ENCODE measurements at regions not wholly inside any gene's neighbourhood (a gene's known extent, or its start where the extent isn't known, plus 50 kb on each side); places are given as distances from the start of the nearest gene placed in this dataset.

- TF ChIP-seq, protein P1, sequence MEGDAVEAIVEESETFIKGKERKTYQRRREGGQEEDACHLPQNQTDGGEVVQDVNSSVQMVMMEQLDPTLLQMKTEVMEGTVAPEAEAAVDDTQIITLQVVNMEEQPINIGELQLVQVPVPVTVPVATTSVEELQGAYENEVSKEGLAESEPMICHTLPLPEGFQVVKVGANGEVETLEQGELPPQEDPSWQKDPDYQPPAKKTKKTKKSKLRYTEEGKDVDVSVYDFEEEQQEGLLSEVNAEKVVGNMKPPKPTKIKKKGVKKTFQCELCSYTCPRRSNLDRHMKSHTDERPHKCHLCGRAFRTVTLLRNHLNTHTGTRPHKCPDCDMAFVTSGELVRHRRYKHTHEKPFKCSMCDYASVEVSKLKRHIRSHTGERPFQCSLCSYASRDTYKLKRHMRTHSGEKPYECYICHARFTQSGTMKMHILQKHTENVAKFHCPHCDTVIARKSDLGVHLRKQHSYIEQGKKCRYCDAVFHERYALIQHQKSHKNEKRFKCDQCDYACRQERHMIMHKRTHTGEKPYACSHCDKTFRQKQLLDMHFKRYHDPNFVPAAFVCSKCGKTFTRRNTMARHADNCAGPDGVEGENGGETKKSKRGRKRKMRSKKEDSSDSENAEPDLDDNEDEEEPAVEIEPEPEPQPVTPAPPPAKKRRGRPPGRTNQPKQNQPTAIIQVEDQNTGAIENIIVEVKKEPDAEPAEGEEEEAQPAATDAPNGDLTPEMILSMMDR (IDR thresholded peaks at IDR 0.05): no peak
- no peak for TF ChIP-seq POLR2A (IDR thresholded peaks at IDR 0.05)
- no peaks in the 10 kb centered on the region for H3K36me3 ChIP-seq
- DNase-seq (no peak), ATAC-seq (no peak)
- no peak overlapping the region for H3K4me3 ChIP-seq
- 53 to 63% (median 61%) methylated on average over 1 of the region's 1 CpG for WGBS, 4 donors
- intact Hi-C loops (cut with DNase I): no loop called here
- H3K4me1 ChIP-seq: no peaks in the 10 kb centered on the region
- no peaks in the 10 kb centered on the region for H3K9me3 ChIP-seq
- H3K27me3 ChIP-seq: no peaks in the 10 kb centered on the region
- H3K27ac ChIP-seq: no peak overlapping the region
Measured at GRCh38 chr9:31027678-31028077, 1356.8 kb upstream of the ACO1 start.

DNA sequence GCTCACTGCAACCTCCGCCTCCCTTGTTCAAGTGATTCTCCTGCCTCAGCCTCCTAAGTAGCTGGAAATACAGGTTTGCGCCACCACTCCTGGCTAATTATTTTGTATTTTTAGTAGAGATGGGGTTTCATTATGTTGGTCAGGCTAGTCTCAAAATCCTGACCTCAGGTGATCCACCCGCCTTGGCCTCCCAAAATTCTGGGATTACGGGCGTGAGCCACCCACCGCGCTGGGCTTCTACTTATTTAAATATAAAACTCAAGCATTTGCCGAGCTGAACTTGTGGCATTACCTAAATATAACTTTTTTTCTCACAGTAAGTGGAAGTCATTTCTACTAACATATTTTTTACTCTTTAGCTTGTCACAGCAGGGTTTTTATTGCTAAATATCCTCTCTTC, 1356.3 kb upstream of the ACO1 start:
- no peak overlapping the region for H3K27ac ChIP-seq
- ATAC-seq (no peak), DNase-seq (no peak)
- no peaks in the 10 kb centered on the region for H3K4me1 ChIP-seq
- intact Hi-C loops (cut with DNase I): no loop called here
- TF ChIP-seq, protein P1 (IDR thresholded peaks at IDR 0.05): no peak
- no peak for TF ChIP-seq POLR2A (IDR thresholded peaks at IDR 0.05)
- no peaks in the 10 kb centered on the region for H3K36me3 ChIP-seq
- H3K9me3 ChIP-seq: no peaks in the 10 kb centered on the region
- H3K4me3 ChIP-seq: no peak overlapping the region
- 90 to 94% (median 91%) methylated on average over 8 of the region's 8 CpGs for WGBS, 4 donors
- no peaks in the 10 kb centered on the region for H3K27me3 ChIP-seq

DNA sequence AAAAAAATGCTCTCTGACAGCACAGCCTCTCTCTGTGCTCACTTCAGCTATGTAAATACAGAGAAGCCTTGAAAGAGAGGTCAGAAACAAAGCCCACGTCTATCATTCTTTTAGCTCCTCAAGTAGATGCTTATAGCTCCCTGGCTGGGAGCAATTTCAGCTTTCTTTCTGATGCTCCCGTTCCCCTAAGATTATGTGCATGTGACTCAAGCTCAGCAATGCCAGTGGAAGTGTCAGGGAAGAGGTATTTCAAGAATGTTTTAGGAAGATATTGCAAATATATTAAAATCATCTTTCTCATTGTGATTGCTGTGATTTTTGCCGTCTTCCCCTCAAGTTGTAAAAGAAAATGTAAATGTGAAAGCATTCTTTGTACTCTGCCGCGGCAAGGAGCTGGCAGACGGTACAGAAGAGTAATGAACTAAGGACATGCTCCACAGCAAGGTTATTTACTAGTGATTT, 1353.7 kb upstream of the ACO1 start:
- TF ChIP-seq, protein P1 (IDR thresholded peaks at IDR 0.05): no peak
- no peak for TF ChIP-seq POLR2A (IDR thresholded peaks at IDR 0.05)
- Histone ChIP-seq H3K36me3 (no peaks in the 10 kb centered on the region), H3K9me3 (no peaks in the 10 kb centered on the region), H3K27me3 (no peaks in the 10 kb centered on the region), H3K27ac (no peak overlapping the region), H3K4me1 (no peaks in the 10 kb centered on the region), H3K4me3 (peak overlapping the region in 3 of 12 donors; percentile 8 to 19 (median 16))
- 20 to 30% (median 23%) methylated on average over 6 of the region's 6 CpGs for WGBS, 4 donors
- DNase-seq (no peak), ATAC-seq (no peak)
- intact Hi-C loops (cut with DNase I): no loop called here

DNA sequence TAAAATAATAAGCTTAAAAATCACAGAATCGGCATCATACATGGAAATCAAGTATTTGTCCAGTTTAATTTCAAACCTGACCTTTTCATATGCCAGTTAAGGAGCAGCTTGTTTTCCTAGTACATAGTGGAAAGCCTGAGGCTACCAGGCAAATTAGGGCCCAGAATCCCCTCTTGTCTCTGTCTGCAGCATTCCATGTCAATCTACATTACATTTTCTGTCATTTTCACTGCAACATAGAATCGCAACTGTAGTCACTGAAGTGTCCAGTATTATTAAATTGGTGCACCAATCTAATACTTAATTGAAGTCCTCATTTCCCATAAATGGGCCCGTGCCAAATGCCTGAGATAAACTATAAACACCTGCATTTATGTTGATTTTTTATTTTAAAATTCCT, 1352.2 kb upstream of the ACO1 start:
- ATAC-seq (no peak), DNase-seq (no peak)

More for the DNA sequence above, 1352.2 kb upstream of the ACO1 start:
- no peaks in the 10 kb centered on the region for H3K9me3 ChIP-seq
- no peak overlapping the region for H3K4me3 ChIP-seq
- intact Hi-C loops (cut with DNase I): no loop called here
- H3K36me3 ChIP-seq: no peaks in the 10 kb centered on the region
- H3K4me1 ChIP-seq: no peaks in the 10 kb centered on the region
- no peak overlapping the region for H3K27ac ChIP-seq
- H3K27me3 ChIP-seq: no peaks in the 10 kb centered on the region
- TF ChIP-seq, protein P1 (IDR thresholded peaks at IDR 0.05): no peak
- no peak for TF ChIP-seq POLR2A (IDR thresholded peaks at IDR 0.05)
- WGBS, 4 donors: 76 to 90% (median 82%) methylated on average over 3 of the region's 3 CpGs
